HL-60 (cell line): ENCODE measurements at regions not wholly inside any gene's neighbourhood (a gene's known extent, or its start where the extent isn't known, plus 50 kb on each side); places are given as distances from the start of the nearest gene placed in this dataset.

Source experiments
- DNase-seq, 2 experiments: peaks; one replicate each; pipeline ENCODE4 v3.0.0-alpha.2; 2010 to 2020; ENCODE audit warnings: low read depth in 1 of 2, low spot score in 1 of 2
- H3K27ac ChIP-seq: fragments of 250-450 bp; sonication (Bioruptor Pico); replicated peaks from 2 replicates; pipeline ENCODE4 v1.5.1; 2020; ENCODE audit warnings: mild to moderate bottlenecking, moderate library complexity
- H3K27me3 ChIP-seq: fragments of 250-450 bp; sonication (Bioruptor Pico); 2 replicates; pipeline ENCODE4 v1.5.1; 2021; ENCODE audit warnings: mild to moderate bottlenecking, moderate library complexity; ENCODE audit not compliant: insufficient read depth, poor library complexity, severe bottlenecking
- H3K4me3 ChIP-seq: replicated peaks from 2 replicates; pipeline ENCODE4 v1.5.1; 2011; ENCODE audit warnings: mild to moderate bottlenecking, control low read depth, low read length; ENCODE audit not compliant: insufficient read depth
- GABPA ChIP-seq: IDR thresholded peaks from 2 replicates; pipeline ENCODE4 v1.6.1; 2012; ENCODE audit warnings: low read depth
- POLR2AphosphoS5 ChIP-seq: IDR thresholded peaks from 2 replicates; pipeline ENCODE4 v1.6.1; 2012; ENCODE audit warnings: low read depth
- SPI1 ChIP-seq: IDR thresholded peaks from 2 replicates; pipeline ENCODE4 v1.6.1; 2012; ENCODE audit warnings: low read depth, mild to moderate bottlenecking, borderline replicate concordance
- TF ChIP-seq, protein P1 (sequence below): IDR thresholded peaks from one replicate; pipeline ENCODE4 v1.5.1; 2011; ENCODE audit warnings: low read length, control low read depth, inconsistent platforms; ENCODE audit not compliant: insufficient read depth
- TF ChIP-seq, protein P2 (sequence below): IDR thresholded peaks from 2 replicates; pipeline ENCODE4 v1.6.1; 2012; ENCODE audit warnings: low read depth; ENCODE audit not compliant: insufficient replicate concordance

- Histone ChIP-seq H3K27ac (no peak overlapping the region), H3K4me3 (no peak overlapping the region), H3K27me3 (no peaks in the 10 kb centered on the region)
- no peak for TF ChIP-seq POLR2AphosphoS5
- TF ChIP-seq, protein P1, sequence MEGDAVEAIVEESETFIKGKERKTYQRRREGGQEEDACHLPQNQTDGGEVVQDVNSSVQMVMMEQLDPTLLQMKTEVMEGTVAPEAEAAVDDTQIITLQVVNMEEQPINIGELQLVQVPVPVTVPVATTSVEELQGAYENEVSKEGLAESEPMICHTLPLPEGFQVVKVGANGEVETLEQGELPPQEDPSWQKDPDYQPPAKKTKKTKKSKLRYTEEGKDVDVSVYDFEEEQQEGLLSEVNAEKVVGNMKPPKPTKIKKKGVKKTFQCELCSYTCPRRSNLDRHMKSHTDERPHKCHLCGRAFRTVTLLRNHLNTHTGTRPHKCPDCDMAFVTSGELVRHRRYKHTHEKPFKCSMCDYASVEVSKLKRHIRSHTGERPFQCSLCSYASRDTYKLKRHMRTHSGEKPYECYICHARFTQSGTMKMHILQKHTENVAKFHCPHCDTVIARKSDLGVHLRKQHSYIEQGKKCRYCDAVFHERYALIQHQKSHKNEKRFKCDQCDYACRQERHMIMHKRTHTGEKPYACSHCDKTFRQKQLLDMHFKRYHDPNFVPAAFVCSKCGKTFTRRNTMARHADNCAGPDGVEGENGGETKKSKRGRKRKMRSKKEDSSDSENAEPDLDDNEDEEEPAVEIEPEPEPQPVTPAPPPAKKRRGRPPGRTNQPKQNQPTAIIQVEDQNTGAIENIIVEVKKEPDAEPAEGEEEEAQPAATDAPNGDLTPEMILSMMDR: no peak
- no peak for TF ChIP-seq SPI1
- TF ChIP-seq, protein P2, sequence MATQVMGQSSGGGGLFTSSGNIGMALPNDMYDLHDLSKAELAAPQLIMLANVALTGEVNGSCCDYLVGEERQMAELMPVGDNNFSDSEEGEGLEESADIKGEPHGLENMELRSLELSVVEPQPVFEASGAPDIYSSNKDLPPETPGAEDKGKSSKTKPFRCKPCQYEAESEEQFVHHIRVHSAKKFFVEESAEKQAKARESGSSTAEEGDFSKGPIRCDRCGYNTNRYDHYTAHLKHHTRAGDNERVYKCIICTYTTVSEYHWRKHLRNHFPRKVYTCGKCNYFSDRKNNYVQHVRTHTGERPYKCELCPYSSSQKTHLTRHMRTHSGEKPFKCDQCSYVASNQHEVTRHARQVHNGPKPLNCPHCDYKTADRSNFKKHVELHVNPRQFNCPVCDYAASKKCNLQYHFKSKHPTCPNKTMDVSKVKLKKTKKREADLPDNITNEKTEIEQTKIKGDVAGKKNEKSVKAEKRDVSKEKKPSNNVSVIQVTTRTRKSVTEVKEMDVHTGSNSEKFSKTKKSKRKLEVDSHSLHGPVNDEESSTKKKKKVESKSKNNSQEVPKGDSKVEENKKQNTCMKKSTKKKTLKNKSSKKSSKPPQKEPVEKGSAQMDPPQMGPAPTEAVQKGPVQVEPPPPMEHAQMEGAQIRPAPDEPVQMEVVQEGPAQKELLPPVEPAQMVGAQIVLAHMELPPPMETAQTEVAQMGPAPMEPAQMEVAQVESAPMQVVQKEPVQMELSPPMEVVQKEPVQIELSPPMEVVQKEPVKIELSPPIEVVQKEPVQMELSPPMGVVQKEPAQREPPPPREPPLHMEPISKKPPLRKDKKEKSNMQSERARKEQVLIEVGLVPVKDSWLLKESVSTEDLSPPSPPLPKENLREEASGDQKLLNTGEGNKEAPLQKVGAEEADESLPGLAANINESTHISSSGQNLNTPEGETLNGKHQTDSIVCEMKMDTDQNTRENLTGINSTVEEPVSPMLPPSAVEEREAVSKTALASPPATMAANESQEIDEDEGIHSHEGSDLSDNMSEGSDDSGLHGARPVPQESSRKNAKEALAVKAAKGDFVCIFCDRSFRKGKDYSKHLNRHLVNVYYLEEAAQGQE: no peak
- no peak for TF ChIP-seq GABPA
- DNase-seq: no peak
Measured at GRCh38 chr4:144456196-144456595, 189.8 kb upstream of the HHIP start.

DNA sequence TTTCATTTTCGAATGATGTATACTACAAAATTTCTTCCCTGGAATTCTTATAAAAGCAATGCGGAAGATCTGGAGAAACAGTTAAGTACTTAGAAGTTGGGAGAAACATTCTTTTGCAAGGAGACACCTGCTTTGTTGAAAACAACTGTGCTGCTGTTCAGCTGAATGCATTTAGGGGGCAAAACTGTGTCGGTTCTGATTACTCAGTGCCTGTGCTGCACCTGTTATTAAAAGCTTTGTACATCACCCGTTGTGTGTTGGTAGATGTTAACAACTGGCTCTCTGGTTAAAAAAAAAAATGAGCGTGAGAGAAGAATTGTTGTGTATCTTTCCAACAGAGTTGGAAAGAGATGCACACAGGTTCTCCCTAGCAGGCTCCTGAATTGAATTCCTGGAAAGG lies 184.1 kb upstream of the HHIP start:
- Histone ChIP-seq H3K27me3 (no peaks in the 10 kb centered on the region), H3K4me3 (no peak overlapping the region), H3K27ac (no peak overlapping the region)
- TF ChIP-seq, protein P2: no peak
- TF ChIP-seq, protein P1: no peak
- TF ChIP-seq GABPA: no peak
- TF ChIP-seq POLR2AphosphoS5: no peak
- TF ChIP-seq SPI1: no peak
- DNase-seq: no peak

- DNase-seq: no peak
- no peak overlapping the region for H3K4me3 ChIP-seq
- TF ChIP-seq, protein P2: no peak
- TF ChIP-seq SPI1 (no peak), POLR2AphosphoS5 (no peak), GABPA (no peak)
- TF ChIP-seq, protein P1: no peak
- H3K27ac ChIP-seq: no peak overlapping the region
- H3K27me3 ChIP-seq: no peaks in the 10 kb centered on the region
Measured at GRCh38 chr4:144463236-144463635, 182.7 kb upstream of the HHIP start.
